WTC11 (cell line): ENCODE measurements at regions not wholly inside any gene's neighbourhood (a gene's known extent, or its start where the extent isn't known, plus 50 kb on each side); places are given as distances from the start of the nearest gene placed in this dataset.

Experiments used
- CBFB ChIP-seq: sonication (generic); formaldehyde crosslinking; IDR thresholded peaks from 2 replicates; pipeline ENCODE4 v1.8.1; 2022; ENCODE audit warnings: mild to moderate bottlenecking, low read depth, missing genetic modification reagents
- ELF4 ChIP-seq: sonication (generic); formaldehyde crosslinking; IDR thresholded peaks from 2 replicates; pipeline ENCODE4 v1.8.1; 2022; ENCODE audit warnings: low read depth, mild to moderate bottlenecking, moderate library complexity, missing genetic modification reagents
- FOXJ3 ChIP-seq: sonication (generic); formaldehyde crosslinking; IDR thresholded peaks from 2 replicates; pipeline ENCODE4 v1.9.0; 2021; ENCODE audit warnings: missing genetic modification reagents, mild to moderate bottlenecking, borderline replicate concordance
- SP1 ChIP-seq: sonication (generic); formaldehyde crosslinking; conservative IDR thresholded peaks from 2 replicates; pipeline ENCODE4 v1.8.1; 2022; ENCODE audit warnings: missing genetic modification reagents
- ZNF138 ChIP-seq: sonication (generic); formaldehyde crosslinking; conservative IDR thresholded peaks from 2 replicates; pipeline ENCODE4 v1.8.1; 2022; ENCODE audit warnings: mild to moderate bottlenecking, moderate library complexity, missing genetic modification reagents
- TF ChIP-seq, protein P1 (sequence below): fragments of 200-600 bp; IDR thresholded peaks from 2 replicates; pipeline ENCODE4 v1.8.0; 2022; ENCODE audit warnings: antibody characterized with exemption
- TF ChIP-seq, protein P2 (sequence below): sonication (generic); formaldehyde crosslinking; IDR thresholded peaks from 2 replicates; pipeline ENCODE4 v1.8.0; 2022; ENCODE audit warnings: mild to moderate bottlenecking, missing genetic modification reagents
- TF ChIP-seq, protein P3 (sequence below): sonication (generic); formaldehyde crosslinking; IDR thresholded peaks from 2 replicates; pipeline ENCODE4 v1.8.1; 2022; ENCODE audit warnings: low read depth, mild to moderate bottlenecking, moderate library complexity, missing genetic modification reagents, borderline replicate concordance
- TF ChIP-seq, protein P4 (sequence below): fragments of 250-450 bp; sonication (Bioruptor Pico); IDR thresholded peaks from 2 replicates; pipeline ENCODE4 v1.9.0; 2021; ENCODE audit warnings: mild to moderate bottlenecking
- TF ChIP-seq, protein P5 (sequence below): sonication (generic); formaldehyde crosslinking; IDR thresholded peaks from 2 replicates; pipeline ENCODE4 v1.8.1; 2023; ENCODE audit warnings: mild to moderate bottlenecking, missing genetic modification reagents
- TF ChIP-seq, protein P6 (sequence below): sonication (generic); formaldehyde crosslinking; IDR thresholded peaks from 2 replicates; pipeline ENCODE4 v1.8.1; 2022; ENCODE audit warnings: missing genetic modification reagents, borderline replicate concordance

DNA sequence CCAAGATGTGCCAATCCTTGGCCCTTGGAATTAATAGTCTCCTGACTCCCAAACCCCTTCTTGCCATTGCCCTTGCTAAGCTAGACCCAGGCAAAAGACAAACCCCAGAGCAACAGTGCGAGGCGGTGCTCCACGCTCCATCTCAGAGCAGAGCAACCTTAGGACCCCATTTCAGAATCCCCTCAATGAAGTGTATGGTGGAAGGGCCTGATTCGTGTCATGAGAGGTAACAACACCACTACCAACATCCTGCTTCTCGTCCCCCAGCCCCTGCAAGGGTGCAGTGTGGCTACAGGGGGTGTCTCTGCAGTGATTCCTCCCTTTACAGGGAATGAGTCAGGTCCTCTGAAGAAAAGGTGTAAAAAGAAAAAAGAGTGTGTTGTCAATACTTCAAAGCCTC lies 103.9 kb upstream of the IRF2BP2 start:
- TF ChIP-seq, protein P1, sequence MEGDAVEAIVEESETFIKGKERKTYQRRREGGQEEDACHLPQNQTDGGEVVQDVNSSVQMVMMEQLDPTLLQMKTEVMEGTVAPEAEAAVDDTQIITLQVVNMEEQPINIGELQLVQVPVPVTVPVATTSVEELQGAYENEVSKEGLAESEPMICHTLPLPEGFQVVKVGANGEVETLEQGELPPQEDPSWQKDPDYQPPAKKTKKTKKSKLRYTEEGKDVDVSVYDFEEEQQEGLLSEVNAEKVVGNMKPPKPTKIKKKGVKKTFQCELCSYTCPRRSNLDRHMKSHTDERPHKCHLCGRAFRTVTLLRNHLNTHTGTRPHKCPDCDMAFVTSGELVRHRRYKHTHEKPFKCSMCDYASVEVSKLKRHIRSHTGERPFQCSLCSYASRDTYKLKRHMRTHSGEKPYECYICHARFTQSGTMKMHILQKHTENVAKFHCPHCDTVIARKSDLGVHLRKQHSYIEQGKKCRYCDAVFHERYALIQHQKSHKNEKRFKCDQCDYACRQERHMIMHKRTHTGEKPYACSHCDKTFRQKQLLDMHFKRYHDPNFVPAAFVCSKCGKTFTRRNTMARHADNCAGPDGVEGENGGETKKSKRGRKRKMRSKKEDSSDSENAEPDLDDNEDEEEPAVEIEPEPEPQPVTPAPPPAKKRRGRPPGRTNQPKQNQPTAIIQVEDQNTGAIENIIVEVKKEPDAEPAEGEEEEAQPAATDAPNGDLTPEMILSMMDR: no peak
- TF ChIP-seq SP1 (CRISPR knock-in tag): no peak
- TF ChIP-seq FOXJ3 (CRISPR knock-in tag): no peak
- TF ChIP-seq, protein P2, sequence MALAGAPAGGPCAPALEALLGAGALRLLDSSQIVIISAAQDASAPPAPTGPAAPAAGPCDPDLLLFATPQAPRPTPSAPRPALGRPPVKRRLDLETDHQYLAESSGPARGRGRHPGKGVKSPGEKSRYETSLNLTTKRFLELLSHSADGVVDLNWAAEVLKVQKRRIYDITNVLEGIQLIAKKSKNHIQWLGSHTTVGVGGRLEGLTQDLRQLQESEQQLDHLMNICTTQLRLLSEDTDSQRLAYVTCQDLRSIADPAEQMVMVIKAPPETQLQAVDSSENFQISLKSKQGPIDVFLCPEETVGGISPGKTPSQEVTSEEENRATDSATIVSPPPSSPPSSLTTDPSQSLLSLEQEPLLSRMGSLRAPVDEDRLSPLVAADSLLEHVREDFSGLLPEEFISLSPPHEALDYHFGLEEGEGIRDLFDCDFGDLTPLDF (CRISPR knock-in tag): no peak
- TF ChIP-seq, protein P3, sequence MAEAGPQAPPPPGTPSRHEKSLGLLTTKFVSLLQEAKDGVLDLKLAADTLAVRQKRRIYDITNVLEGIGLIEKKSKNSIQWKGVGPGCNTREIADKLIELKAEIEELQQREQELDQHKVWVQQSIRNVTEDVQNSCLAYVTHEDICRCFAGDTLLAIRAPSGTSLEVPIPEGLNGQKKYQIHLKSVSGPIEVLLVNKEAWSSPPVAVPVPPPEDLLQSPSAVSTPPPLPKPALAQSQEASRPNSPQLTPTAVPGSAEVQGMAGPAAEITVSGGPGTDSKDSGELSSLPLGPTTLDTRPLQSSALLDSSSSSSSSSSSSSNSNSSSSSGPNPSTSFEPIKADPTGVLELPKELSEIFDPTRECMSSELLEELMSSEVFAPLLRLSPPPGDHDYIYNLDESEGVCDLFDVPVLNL (CRISPR knock-in tag): no peak
- TF ChIP-seq, protein P4, sequence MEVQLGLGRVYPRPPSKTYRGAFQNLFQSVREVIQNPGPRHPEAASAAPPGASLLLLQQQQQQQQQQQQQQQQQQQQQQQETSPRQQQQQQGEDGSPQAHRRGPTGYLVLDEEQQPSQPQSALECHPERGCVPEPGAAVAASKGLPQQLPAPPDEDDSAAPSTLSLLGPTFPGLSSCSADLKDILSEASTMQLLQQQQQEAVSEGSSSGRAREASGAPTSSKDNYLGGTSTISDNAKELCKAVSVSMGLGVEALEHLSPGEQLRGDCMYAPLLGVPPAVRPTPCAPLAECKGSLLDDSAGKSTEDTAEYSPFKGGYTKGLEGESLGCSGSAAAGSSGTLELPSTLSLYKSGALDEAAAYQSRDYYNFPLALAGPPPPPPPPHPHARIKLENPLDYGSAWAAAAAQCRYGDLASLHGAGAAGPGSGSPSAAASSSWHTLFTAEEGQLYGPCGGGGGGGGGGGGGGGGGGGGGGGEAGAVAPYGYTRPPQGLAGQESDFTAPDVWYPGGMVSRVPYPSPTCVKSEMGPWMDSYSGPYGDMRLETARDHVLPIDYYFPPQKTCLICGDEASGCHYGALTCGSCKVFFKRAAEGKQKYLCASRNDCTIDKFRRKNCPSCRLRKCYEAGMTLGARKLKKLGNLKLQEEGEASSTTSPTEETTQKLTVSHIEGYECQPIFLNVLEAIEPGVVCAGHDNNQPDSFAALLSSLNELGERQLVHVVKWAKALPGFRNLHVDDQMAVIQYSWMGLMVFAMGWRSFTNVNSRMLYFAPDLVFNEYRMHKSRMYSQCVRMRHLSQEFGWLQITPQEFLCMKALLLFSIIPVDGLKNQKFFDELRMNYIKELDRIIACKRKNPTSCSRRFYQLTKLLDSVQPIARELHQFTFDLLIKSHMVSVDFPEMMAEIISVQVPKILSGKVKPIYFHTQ (CRISPR knock-in tag): no peak
- TF ChIP-seq CBFB: no peak
- TF ChIP-seq, protein P5, sequence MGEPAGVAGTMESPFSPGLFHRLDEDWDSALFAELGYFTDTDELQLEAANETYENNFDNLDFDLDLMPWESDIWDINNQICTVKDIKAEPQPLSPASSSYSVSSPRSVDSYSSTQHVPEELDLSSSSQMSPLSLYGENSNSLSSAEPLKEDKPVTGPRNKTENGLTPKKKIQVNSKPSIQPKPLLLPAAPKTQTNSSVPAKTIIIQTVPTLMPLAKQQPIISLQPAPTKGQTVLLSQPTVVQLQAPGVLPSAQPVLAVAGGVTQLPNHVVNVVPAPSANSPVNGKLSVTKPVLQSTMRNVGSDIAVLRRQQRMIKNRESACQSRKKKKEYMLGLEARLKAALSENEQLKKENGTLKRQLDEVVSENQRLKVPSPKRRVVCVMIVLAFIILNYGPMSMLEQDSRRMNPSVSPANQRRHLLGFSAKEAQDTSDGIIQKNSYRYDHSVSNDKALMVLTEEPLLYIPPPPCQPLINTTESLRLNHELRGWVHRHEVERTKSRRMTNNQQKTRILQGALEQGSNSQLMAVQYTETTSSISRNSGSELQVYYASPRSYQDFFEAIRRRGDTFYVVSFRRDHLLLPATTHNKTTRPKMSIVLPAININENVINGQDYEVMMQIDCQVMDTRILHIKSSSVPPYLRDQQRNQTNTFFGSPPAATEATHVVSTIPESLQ (CRISPR knock-in tag): no peak
- TF ChIP-seq ZNF138 (CRISPR knock-in tag): no peak
- TF ChIP-seq, protein P6, sequence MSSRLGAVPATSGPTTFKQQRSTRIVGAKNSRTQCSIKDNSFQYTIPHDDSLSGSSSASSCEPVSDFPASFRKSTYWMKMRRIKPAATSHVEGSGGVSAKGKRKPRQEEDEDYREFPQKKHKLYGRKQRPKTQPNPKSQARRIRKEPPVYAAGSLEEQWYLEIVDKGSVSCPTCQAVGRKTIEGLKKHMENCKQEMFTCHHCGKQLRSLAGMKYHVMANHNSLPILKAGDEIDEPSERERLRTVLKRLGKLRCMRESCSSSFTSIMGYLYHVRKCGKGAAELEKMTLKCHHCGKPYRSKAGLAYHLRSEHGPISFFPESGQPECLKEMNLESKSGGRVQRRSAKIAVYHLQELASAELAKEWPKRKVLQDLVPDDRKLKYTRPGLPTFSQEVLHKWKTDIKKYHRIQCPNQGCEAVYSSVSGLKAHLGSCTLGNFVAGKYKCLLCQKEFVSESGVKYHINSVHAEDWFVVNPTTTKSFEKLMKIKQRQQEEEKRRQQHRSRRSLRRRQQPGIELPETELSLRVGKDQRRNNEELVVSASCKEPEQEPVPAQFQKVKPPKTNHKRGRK (CRISPR knock-in tag): no peak
- TF ChIP-seq ELF4 (CRISPR knock-in tag): no peak
